Nucleus accumbens (tissue), 56 donors: ENCODE measurements at regions not wholly inside any gene's neighbourhood (a gene's known extent, or its start where the extent isn't known, plus 50 kb on each side); places are given as distances from the start of the nearest gene placed in this dataset.
A peak's percentile ranks its signal among the peaks of the same experiment; 100 is the strongest.

Experiments
- DNase-seq, 56 donors: peaks; one replicate each; lab custom pipeline; 2025; lab: John Stamatoyannopoulos, UW

- DNase-seq = peak in 3 of 56 donors; percentile 1 to 2 (median 1)
Observed at GRCh38 chr21:35145626-35146233, 96.6 kb upstream of the RUNX1 start.

DNA sequence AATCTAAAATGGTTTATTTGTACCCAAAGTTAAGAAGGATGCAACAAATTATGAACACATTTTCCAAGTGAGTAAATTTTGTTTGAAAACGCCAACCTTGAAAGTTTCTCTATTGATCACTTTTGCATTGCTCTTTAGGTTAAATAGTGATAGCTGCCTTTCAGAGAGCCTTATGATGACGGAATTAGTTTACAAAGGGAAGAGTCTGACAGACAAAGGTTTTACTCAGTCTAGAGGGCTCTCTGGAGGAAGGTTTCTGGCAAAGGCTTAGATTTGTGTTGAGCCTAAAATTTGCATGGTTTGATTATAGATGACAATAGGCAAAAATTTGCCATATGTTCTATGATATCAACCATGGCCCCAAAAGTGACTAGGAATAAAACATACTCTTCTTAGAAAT lies 95.9 kb upstream of the RUNX1 start:
- no peak for DNase-seq

- DNase-seq = no peak
Observed at GRCh38 chr21:35142036-35142815, 93.1 kb upstream of the RUNX1 start.

DNA sequence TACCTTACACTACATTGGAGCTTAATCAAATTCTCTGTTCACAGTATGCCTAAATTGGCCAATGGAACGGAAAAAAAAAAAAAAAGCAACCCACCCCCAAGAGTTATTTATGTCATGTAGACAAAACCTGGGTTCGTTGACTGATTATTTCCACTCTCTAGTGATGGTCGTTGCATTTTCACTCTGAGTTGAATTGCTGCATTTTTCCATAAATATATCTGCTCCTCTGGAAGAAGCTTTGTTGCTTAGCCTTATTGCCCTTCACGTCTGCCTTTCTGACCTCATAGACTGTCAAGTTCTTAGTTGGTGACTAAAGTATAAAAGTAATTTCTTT lies 90.2 kb upstream of the RUNX1 start:
- no peak for DNase-seq

DNA sequence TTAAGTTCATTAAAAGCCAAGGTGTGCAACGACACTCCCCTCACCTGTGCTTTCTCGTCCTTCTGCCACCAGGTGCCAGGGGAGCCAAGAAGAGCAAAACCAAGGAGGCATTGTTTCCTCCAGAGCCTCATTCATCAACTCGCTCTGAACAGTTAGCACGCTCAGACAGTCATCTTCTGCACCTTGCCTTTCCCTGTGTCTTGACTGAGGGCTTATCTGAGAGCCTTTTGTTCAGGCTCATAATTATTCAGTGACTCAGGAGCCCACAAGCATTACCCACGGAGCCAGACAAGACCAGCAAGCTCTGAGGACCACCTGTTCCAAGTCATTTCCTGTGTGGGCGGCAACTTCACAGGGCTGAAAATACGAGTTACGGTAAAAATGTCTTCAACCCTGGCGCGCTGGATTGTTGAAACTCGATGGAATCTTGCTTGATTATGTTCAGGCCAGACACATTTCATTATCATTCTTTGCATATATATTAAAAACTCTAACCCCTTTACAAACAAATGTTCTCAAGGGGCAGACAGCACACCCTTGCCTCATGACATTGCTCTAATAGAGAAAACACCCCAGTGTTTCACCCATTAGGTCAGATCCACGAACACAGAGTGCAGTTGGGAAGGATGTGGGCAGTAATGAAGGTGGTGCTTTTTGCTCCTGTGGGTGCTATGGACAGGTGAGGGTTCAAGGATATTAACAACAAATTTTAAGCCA lies 89.7 kb upstream of the RUNX1 start:
- no peak for DNase-seq

- no peak for DNase-seq
Observed at GRCh38 chr21:35136586-35137219, 87.6 kb upstream of the RUNX1 start.

DNA sequence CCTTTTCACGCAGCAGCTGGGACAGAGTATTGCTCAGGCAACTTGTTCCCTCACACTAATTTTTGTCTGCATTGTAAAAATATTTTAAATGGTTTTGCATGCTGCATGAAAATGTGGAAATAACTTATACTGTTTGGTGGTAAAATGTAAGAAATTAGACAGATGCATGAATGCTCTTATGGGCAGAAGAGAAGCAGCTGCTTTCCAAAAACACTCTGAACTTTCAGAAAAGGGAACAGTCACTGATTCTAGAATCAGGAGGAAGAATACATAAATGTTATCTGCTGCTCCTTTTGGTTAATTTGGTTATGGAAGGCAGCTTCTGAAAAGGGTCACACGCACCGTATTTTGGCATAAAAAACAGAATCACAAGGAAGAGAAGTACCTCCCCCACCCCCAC lies 87.0 kb upstream of the RUNX1 start:
- no peak for DNase-seq

GRCh38 chr21:35135481-35135880 lies 86.4 kb upstream of the RUNX1 start:
- no peak for DNase-seq

DNA sequence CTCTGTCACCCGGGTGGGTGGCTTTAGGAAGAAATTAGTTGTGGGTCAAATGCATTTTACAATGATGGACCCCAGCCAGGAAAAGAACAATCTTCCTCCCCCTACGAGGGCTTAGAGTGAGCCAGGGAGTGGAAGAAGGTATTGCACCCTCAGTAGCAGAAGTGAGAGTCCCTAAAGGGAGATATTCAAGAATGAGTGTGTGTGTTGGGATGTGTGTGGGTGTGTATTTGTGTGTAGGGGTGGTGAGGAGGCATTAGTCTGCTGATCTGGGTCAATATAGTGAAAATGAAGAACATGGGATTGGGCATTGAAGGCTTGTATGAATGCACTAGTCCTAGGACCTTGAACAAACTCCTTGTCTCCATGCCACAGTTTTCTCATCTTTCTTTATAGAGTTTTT lies 85.2 kb upstream of the RUNX1 start:
- DNase-seq = no peak

DNA sequence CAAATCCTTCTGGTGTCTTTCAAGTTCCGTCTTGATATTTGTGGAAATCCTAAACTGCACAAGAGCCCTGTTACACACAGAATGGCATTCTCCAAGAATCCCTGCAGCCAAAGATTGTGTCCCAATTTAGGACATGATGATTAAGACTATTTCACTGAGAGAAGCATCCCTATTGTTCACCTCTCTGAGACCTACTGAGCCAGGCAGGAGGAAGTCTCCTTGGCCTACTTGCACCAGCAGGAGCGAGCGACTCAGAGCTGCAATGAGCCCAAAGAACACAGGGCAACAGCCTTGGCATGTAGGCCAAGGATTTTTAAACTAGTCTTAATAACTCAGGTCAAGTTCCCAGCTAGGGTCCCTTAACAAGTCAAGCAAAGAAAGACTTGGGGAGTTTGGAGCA lies 79.4 kb upstream of the RUNX1 start:
- no peak for DNase-seq

- no peak for DNase-seq
Observed at GRCh38 chr21:35127851-35128250, 78.7 kb upstream of the RUNX1 start.

DNA sequence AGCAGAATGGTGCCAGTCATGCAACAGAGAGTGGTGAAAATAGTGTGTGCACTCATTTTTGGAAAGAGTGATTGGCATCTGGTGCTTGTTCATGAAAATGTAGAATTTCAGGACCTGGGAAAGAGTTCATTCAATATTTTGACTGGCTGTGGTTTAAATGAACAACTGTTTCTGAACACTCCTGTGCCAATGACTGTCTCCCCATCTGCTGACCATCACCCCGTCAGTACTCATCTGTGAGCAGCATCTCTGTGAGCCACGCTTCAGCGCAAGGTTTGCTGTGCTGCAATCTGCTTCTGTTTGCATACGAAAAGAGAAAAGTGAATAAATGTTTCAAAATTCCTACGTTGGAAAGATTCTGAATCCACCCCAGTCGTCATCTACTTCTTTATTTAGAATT lies 77.9 kb upstream of the RUNX1 start:
- no peak for DNase-seq

DNA sequence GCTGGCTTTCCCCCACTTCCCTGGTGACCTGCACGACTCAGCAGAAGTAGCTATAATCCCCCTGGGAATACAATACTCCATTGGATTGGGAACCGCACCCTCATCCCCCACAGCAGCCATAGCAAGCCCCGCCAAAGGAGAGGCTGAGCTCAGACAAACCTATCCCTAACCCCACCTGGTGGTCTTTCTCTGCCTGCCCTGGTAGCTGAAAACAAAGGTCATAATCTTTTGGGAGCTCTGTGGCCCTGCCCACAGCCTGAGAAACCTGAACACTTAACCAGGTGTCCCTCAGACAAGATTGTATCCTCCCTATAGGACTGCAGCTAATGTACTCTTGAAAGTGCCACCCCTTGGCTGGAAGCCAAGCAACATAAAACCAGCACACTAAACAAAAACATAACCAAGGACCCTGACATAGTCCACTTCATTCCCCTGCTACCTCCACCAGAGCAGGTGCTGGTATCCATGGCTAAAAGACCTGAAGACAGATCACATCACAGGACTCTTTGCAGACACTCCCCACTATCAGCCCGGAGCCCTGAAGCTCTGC lies 71.6 kb upstream of the RUNX1 start:
- no peak for DNase-seq

GRCh38 chr21:35119501-35120047 lies 70.5 kb upstream of the RUNX1 start:
- no peak for DNase-seq

DNA sequence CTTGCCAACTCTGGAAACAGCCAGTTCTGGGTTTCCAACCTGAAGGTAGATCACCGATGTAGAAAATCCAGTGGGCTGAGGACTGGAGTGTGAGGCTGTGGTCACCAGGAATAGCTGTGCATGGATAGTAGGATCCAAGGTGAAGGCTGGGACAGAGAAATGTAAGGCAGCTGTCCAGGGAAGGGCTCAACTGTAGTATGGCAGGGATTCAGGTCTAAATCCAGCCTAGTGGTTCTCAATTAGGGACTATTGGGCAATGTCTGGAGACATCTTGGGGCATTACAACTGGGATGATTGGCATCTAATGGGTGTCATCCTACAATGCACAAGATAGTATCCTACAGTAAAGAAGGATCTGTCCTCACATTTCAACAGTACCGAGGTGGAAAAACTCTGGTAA lies 67.7 kb upstream of the RUNX1 start:
- no peak for DNase-seq

DNA sequence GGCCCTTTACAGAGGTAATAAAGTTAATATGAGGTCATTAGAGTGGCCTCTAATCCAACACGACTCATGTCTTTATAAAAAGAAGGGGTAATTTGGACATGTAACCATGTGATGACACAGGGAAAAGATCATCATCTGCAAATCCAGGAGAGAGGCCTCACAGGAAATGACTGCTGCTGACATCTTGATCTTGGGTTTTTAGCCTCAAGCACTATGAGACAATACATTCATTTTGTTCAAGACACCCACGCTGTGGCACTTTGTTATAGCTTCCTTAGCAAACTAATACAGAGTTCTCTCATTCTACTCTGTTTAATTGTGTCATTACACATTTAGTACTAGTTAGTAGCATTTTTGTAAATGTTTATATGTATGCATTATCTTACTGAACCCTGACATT lies 64.0 kb upstream of the RUNX1 start:
- no peak for DNase-seq

GRCh38 chr21:35111321-35111930 lies 62.3 kb upstream of the RUNX1 start:
- no peak for DNase-seq

DNA sequence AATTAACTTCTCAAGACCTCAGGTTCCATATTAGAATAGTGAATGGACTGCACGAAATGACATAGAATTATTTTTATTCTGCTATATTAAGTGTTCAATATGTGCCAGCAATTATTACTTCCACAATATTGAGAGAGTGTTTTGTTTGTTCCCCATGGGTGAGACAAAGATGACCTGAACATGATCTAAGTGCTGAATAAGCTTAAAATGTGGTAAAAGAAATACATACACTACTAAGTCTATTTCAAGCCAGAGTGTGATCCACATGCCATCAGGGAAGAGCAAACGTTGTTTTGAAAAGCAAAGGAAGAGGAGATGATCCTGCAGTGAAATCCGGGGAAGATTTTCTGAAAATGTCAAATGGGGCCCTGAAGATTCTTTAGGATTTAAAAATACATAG lies 59.8 kb upstream of the RUNX1 start:
- DNase-seq = no peak

GRCh38 chr21:35107520-35107919 lies 58.4 kb upstream of the RUNX1 start:
- DNase-seq = no peak

DNA sequence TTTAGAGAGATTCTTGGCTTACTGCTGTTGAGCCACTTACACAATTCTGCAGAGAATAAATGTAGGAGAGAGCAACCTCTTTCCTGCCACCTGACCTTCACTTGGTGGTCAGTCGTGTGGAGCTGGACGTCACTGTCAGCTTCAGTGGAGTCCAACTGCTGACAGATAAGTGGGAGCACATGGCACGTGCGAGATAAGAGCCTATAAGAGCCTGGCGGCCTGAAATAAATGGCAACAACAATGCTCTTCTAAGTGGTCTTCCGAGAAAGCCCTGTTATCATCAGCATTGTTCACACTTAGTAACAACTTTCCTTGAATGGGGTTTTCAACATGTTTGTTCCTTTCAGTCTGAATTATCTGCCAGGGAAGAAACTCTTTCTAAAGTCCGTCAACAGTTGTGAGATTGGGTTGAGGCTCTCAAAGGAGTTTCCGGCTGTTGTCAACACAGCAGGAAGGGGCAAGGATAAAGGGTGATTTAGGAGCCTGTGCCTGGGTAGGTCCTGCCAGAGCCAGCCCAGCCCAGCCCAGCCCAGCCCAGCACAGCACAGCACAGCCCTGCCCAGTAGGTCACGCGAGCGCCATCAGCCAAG lies 57.2 kb upstream of the RUNX1 start:
- no peak for DNase-seq
